Neuronal stem cell (in vitro differentiated cells): ENCODE measurements at regions not wholly inside any gene's neighbourhood (a gene's known extent, or its start where the extent isn't known, plus 50 kb on each side); places are given as distances from the start of the nearest gene placed in this dataset.

Experiments
- DNase-seq: peaks from one replicate; pipeline ENCODE4 v3.0.0-alpha.2; 2013; ENCODE audit warnings: low spot score
- H2AFZ ChIP-seq: one replicate; pipeline ENCODE4 v1.6.1; 2013; ENCODE audit warnings: mild to moderate bottlenecking, low read length, inconsistent platforms
- H2AK5ac ChIP-seq: 2 replicates; pipeline ENCODE4 v1.6.1; 2013; ENCODE audit warnings: low read depth, mild to moderate bottlenecking, inconsistent platforms, low read length, moderate library complexity, mixed read lengths
- H2BK120ac ChIP-seq: 2 replicates; pipeline ENCODE4 v1.6.1; 2013; ENCODE audit warnings: low read depth, mild to moderate bottlenecking, inconsistent platforms, low read length, moderate library complexity, mixed read lengths
- H2BK12ac ChIP-seq: one replicate; pipeline ENCODE4 v1.6.1; 2013; ENCODE audit warnings: low read length, inconsistent platforms
- H2BK15ac ChIP-seq: 2 replicates; pipeline ENCODE4 v1.6.1; 2013; ENCODE audit warnings: mild to moderate bottlenecking, low read length, inconsistent platforms, mixed read lengths
- H2BK5ac ChIP-seq: one replicate; pipeline ENCODE4 v1.6.1; 2013; ENCODE audit warnings: inconsistent platforms, mild to moderate bottlenecking, low read length, moderate library complexity
- H3K14ac ChIP-seq: one replicate; pipeline ENCODE4 v1.6.1; 2013; ENCODE audit warnings: low read length, inconsistent platforms
- H3K18ac ChIP-seq: 2 replicates; pipeline ENCODE4 v1.6.1; 2013; ENCODE audit warnings: low read length, inconsistent platforms
- H3K23ac ChIP-seq: 2 replicates; pipeline ENCODE4 v1.6.1; 2013; ENCODE audit warnings: low read depth, mild to moderate bottlenecking, mixed read lengths, low read length, inconsistent platforms; ENCODE audit not compliant: poor library complexity
- H3K27ac ChIP-seq: replicated peaks from 3 replicates; pipeline ENCODE4 v1.5.1; 2013; ENCODE audit warnings: low read length, inconsistent platforms
- H3K27me3 ChIP-seq, 3 experiments: 2 replicates each; pipeline ENCODE4 v1.6.1; 2013; ENCODE audit warnings: low read length in 3 of 3, mild to moderate bottlenecking in 2 of 3, inconsistent platforms in 1 of 3, low read depth in 1 of 3, mixed read lengths in 1 of 3, moderate library complexity in 1 of 3; ENCODE audit not compliant: control insufficient read depth in 3 of 3, insufficient read depth in 3 of 3
- H3K36me3 ChIP-seq, 2 donors: replicated peaks in 1 of 2; 2 replicates each; pipeline ENCODE4 v1.6.1; 2013; ENCODE audit warnings: low read length in 2 of 2; ENCODE audit not compliant: control insufficient read depth in 2 of 2, insufficient read depth in 2 of 2
- H3K4ac ChIP-seq: 2 replicates; pipeline ENCODE4 v1.6.1; 2013; ENCODE audit warnings: inconsistent platforms, mild to moderate bottlenecking, low read length, moderate library complexity
- H3K4me1 ChIP-seq, 2 donors: 1 replicate in 1 of 2; 2 replicates in 1 of 2; pipeline ENCODE4 v1.6.1; 2013; ENCODE audit warnings: low read length in 2 of 2, low read depth in 1 of 2; ENCODE audit not compliant: control insufficient read depth in 2 of 2, insufficient read depth in 1 of 2
- H3K4me2 ChIP-seq: one replicate; pipeline ENCODE4 v1.6.1; 2013; ENCODE audit warnings: mild to moderate bottlenecking, low read length, inconsistent platforms; ENCODE audit not compliant: insufficient read depth, poor library complexity, severe bottlenecking
- H3K4me3 ChIP-seq, 2 donors: 2 replicates each; pipeline ENCODE4 v1.5.1; 2013; ENCODE audit warnings: low read length in 2 of 2, mild to moderate bottlenecking in 2 of 2, inconsistent platforms in 1 of 2, moderate library complexity in 1 of 2
- H3K79me1 ChIP-seq: one replicate; pipeline ENCODE4 v1.6.1; 2013; ENCODE audit warnings: low read depth, mild to moderate bottlenecking, inconsistent platforms, low read length, moderate library complexity
- H3K9ac ChIP-seq: one replicate; pipeline ENCODE4 v1.6.1; 2013; ENCODE audit warnings: mild to moderate bottlenecking, low read depth, low read length, inconsistent platforms; ENCODE audit not compliant: poor library complexity
- H3K9me3 ChIP-seq, 2 donors: replicated peaks in 1 of 2; 2 replicates each; pipeline versions ENCODE3 to v1.6.1; 2013; ENCODE audit warnings: low read length in 2 of 2, mild to moderate bottlenecking in 2 of 2, inconsistent platforms in 1 of 2, low read depth in 1 of 2, mixed read lengths in 1 of 2, moderate library complexity in 1 of 2; ENCODE audit not compliant: control insufficient read depth in 2 of 2, insufficient read depth in 1 of 2
- H4K8ac ChIP-seq: one replicate; pipeline ENCODE4 v1.6.1; 2013; ENCODE audit warnings: low read depth, mild to moderate bottlenecking, inconsistent platforms, low read length, moderate library complexity
- H4K91ac ChIP-seq: one replicate; pipeline ENCODE4 v1.6.1; 2013; ENCODE audit warnings: low read length, low read depth, mild to moderate bottlenecking, inconsistent platforms; ENCODE audit not compliant: poor library complexity
- WGBS, 2 donors: extraction: QIAGEN DNeasy Blood & Tissue Kit; methylation state at CpG; one replicate each; pipeline ENCODE4 v1.1.7; 2013; ENCODE audit warnings: missing lambda C conversion rate in 2 of 2, mixed read lengths in 1 of 2; ENCODE audit not compliant: insufficient read length in 2 of 2, insufficient replicate concordance in 1 of 2; ENCODE audit errors: extremely low coverage in 2 of 2; 5-methylcytosine and 5-hydroxymethylcytosine counted together

DNA sequence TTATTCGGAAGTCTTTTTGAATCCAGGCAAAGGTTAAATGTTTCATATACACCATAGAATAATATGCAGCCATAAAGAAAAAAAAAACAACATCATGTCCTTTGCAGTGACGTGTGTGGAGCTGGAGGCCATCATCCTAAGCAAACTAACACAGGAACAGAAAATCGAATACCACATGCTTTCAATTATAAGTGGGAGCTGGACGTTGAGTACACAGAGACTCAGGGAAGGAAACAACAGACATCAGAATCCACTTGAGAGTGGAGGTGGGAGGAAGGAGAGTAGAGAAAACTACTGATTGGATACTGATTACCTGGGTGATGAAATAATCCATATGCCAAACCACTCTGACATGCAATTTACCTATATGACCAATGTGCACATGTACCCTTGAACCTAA, 293.4 kb downstream of the KLF6 start:
- no peak overlapping the region for H2BK12ac ChIP-seq
- H3K4me1 ChIP-seq = peaks cover 1 to 4% of the 10 kb centered on the region in 2 donors
- H3K14ac ChIP-seq = no peak overlapping the region
- no peak overlapping the region for H2BK5ac ChIP-seq
- H2BK15ac ChIP-seq = no peak overlapping the region
- H4K8ac ChIP-seq = no peak overlapping the region
- no peak overlapping the region for H3K4me3 ChIP-seq
- H3K23ac ChIP-seq = no peak overlapping the region
- no peak overlapping the region for H3K18ac ChIP-seq
- H2AK5ac ChIP-seq = no peak overlapping the region
- no peak for DNase-seq
- H3K9me3 ChIP-seq = no peaks in the 10 kb centered on the region
- H3K4me2 ChIP-seq = no peak overlapping the region
- no peaks in the 10 kb centered on the region for H3K27me3 ChIP-seq
- no peak overlapping the region for H4K91ac ChIP-seq
- no peak overlapping the region for H3K4ac ChIP-seq
- no peaks in the 10 kb centered on the region for H3K79me1 ChIP-seq
- H2AFZ ChIP-seq = no peak overlapping the region
- H3K27ac ChIP-seq = no peak overlapping the region
- WGBS, 2 donors = no CpG with 5 or more reads among the region's 4 CpGs
- no peak overlapping the region for H3K9ac ChIP-seq
- no peaks in the 10 kb centered on the region for H3K36me3 ChIP-seq
- H2BK120ac ChIP-seq = no peak overlapping the region

- no peaks in the 10 kb centered on the region for H3K79me1 ChIP-seq
- no CpG with 5 or more reads among the region's 4 CpGs for WGBS, 2 donors
These were observed 297.8 kb downstream of the KLF6 start for GRCh38 chr10:3487228-3487627.

DNA sequence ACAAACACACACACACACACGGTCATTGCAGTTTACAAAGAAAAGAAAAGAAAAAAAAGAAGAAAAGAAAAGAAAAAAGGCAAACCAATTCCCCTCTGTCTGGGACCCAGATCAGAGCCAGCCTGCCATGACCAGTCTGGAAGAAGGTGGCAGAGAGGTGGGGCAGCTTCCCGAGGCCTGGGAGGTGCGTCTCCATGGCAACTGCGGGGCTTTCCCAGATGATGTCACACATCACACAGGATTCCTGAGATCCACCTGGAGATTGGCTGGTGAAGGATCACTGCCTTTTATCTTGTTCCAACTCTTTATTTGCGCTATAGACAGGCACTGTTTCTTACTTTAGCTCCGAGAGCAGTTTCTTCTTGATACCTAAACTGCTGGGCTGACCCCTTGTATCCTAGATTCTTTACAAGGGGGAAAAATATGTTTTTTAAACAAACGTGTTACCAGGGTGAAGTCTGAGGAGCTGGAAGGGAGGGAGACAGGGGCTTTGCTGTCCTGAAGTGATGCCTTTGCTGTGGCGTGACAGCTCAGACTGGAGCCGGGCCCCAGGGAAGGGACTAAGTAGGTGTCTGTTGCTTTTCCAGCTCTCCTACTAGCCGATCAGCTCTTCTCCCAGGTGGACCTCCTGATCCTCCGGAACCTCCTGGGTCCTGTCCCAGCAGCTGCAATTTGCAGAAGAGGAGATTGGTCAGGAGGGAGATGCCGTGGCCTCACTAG, 298.5 kb downstream of the KLF6 start:
- Histone ChIP-seq H3K4me3 (no peak overlapping the region), H3K27me3 (no peaks in the 10 kb centered on the region), H3K36me3 (no peaks in the 10 kb centered on the region), H3K4me2 (no peak overlapping the region), H3K9me3 (peaks cover 0 to 2% of the 10 kb centered on the region in 2 donors), H2BK120ac (no peak overlapping the region), H2BK5ac (no peak overlapping the region), H3K18ac (peak overlapping the region; percentile 36), H4K8ac (no peak overlapping the region), H2BK12ac (no peak overlapping the region), H3K4me1 (peaks cover 10 to 15% of the 10 kb centered on the region in 2 donors), H3K27ac (no peak overlapping the region), H3K4ac (no peak overlapping the region), H3K14ac (no peak overlapping the region), H2AFZ (no peak overlapping the region), H3K9ac (no peak overlapping the region), H2BK15ac (no peak overlapping the region), H2AK5ac (no peak overlapping the region), H4K91ac (no peak overlapping the region), H3K23ac (no peak overlapping the region), H3K79me1 (no peaks in the 10 kb centered on the region)
- no CpG with 5 or more reads among the region's 12 CpGs for WGBS, 2 donors
- peak; percentile 62 for DNase-seq

More at GRCh38 chr10:3487228-3487627, 297.8 kb downstream of the KLF6 start:
- no peak overlapping the region for H2BK15ac ChIP-seq
- no peak overlapping the region for H3K4me3 ChIP-seq
- no peak overlapping the region for H2AK5ac ChIP-seq
- no peak overlapping the region for H3K27ac ChIP-seq
- no peak overlapping the region for H3K4ac ChIP-seq
- H4K8ac ChIP-seq = no peak overlapping the region
- H3K9me3 ChIP-seq = no peaks in the 10 kb centered on the region
- H3K9ac ChIP-seq = no peak overlapping the region
- H3K18ac ChIP-seq = no peak overlapping the region
- no peaks in the 10 kb centered on the region for H3K27me3 ChIP-seq
- no peak overlapping the region for H4K91ac ChIP-seq
- no peak overlapping the region for H2BK12ac ChIP-seq
- no peak overlapping the region for H3K23ac ChIP-seq
- H3K4me2 ChIP-seq = no peak overlapping the region
- H2AFZ ChIP-seq = no peak overlapping the region
- no peak overlapping the region for H2BK5ac ChIP-seq
- DNase-seq = no peak
- no peak overlapping the region for H2BK120ac ChIP-seq
- peaks cover 7 to 12% of the 10 kb centered on the region in 2 donors for H3K4me1 ChIP-seq
- H3K36me3 ChIP-seq = no peaks in the 10 kb centered on the region
- no peak overlapping the region for H3K14ac ChIP-seq

DNA sequence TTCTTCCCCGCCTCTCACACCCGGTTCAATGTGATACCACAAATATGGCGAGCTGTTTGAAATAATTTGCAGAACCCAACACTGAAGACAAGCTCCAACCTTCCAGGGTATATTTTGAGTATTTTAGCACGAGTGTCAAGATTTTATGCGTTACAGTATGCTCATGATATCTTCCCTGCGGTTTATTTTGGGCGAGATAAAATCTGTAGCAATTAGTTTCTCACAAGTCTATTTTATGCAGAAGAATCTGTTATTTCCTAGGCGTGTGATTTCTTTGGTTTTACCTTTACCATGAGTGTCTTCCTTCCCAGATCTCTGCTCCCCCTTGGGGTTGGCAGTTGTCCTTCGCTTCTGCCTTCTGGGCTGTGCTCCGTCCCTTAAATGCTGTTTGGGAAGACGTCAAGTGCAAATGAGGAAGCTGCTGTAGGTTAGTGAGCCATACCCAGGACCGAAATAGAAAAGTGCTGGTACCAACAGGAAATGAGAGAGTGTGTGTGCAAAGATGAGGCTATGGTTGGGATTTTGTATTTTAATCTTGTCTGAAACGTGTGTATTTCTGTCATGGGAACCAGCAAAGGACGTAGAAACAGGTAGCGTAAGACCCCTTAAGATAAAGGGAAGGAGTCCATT, 299.8 kb downstream of the KLF6 start:
- H2BK5ac ChIP-seq = no peak overlapping the region

More for the DNA sequence above, 299.8 kb downstream of the KLF6 start:
- no peak overlapping the region for H2AK5ac ChIP-seq
- no peak overlapping the region for H2BK12ac ChIP-seq
- no peak overlapping the region for H4K91ac ChIP-seq
- no CpG with 5 or more reads among the region's 15 CpGs for WGBS, 2 donors
- H2BK120ac ChIP-seq = no peak overlapping the region
- H3K79me1 ChIP-seq = no peaks in the 10 kb centered on the region
- peaks cover 0 to 2% of the 10 kb centered on the region in 2 donors for H3K9me3 ChIP-seq
- no peaks in the 10 kb centered on the region for H3K27me3 ChIP-seq
- DNase-seq = no peak
- no peak overlapping the region for H3K14ac ChIP-seq
- no peak overlapping the region for H3K23ac ChIP-seq
- no peak overlapping the region for H2AFZ ChIP-seq
- no peak overlapping the region for H3K4me2 ChIP-seq
- H3K9ac ChIP-seq = no peak overlapping the region
- no peak overlapping the region for H3K18ac ChIP-seq
- no peak overlapping the region for H3K4me3 ChIP-seq
- no peak overlapping the region for H2BK15ac ChIP-seq
- H4K8ac ChIP-seq = no peak overlapping the region
- no peak overlapping the region for H3K27ac ChIP-seq
- no peak overlapping the region for H3K4ac ChIP-seq
- H3K4me1 ChIP-seq = peaks cover 10 to 15% of the 10 kb centered on the region in 2 donors
- H3K36me3 ChIP-seq = no peaks in the 10 kb centered on the region
